IMR-90 (cell line): ENCODE measurements at regions not wholly inside any gene's neighbourhood (a gene's known extent, or its start where the extent isn't known, plus 50 kb on each side); places are given as distances from the start of the nearest gene placed in this dataset.

Source experiments
- ATAC-seq: fragments of 200-7000 bp; cut with Tn5 transposase; 2 replicates; pipeline ENCODE4 v1.9.1; 2020; ENCODE audit warnings: low read depth, mild to moderate bottlenecking, moderate library complexity
- BruUV-seq: library from RNA; stranded (reverse); fragments of 400-500 nt; replicated peaks from 2 replicates; lab custom pipeline; 2021; lab: Mats Ljungman, UMichigan
- CTCF ChIA-PET: fragments of 300-600 bp; formaldehyde crosslinking; extraction: SDS; loops from one replicate; lab custom pipeline; 2021; ENCODE audit warnings: antibody characterized with exemption; lab: Yijun Ruan, JAX
- POLR2A ChIA-PET: fragments of 300-600 bp; sonication (Branson Sonifier 250); formaldehyde crosslinking; loops from one replicate; lab custom pipeline; 2022; ENCODE audit warnings: antibody characterized with exemption; ENCODE audit not compliant: unreplicated experiment; lab: Charles Lee
- DNase-seq: peaks from one replicate; pipeline ENCODE4 v3.0.0; 2013
- H2AFZ ChIP-seq: replicated peaks from 2 replicates; pipeline ENCODE3; 2013; ENCODE audit warnings: low read length, mild to moderate bottlenecking; ENCODE audit not compliant: poor library complexity
- H2AK5ac ChIP-seq: 2 replicates; pipeline ENCODE4 v1.6.1; 2013; ENCODE audit warnings: low read depth, low read length, inconsistent platforms
- H2AK9ac ChIP-seq: replicated peaks from 2 replicates; pipeline ENCODE3; 2013; ENCODE audit warnings: mild to moderate bottlenecking, low read depth, low read length, moderate library complexity; ENCODE audit not compliant: poor library complexity
- H2BK120ac ChIP-seq: 2 replicates; pipeline ENCODE4 v1.6.1; 2013; ENCODE audit warnings: low read depth, low read length, inconsistent platforms
- H2BK15ac ChIP-seq: 3 replicates; pipeline ENCODE4 v1.6.1; 2013; ENCODE audit warnings: low read depth, low read length, inconsistent platforms
- H2BK20ac ChIP-seq: 2 replicates; pipeline ENCODE4 v1.6.1; 2013; ENCODE audit warnings: low read depth, mild to moderate bottlenecking, inconsistent platforms, low read length, moderate library complexity
- H2BK5ac ChIP-seq: 2 replicates; pipeline ENCODE4 v1.6.1; 2013; ENCODE audit warnings: mild to moderate bottlenecking, low read depth, low read length, inconsistent platforms; ENCODE audit not compliant: poor library complexity, severe bottlenecking
- H3K14ac ChIP-seq: replicated peaks from 2 replicates; pipeline ENCODE4 v1.6.1; 2013; ENCODE audit warnings: low read depth, low read length, inconsistent platforms
- H3K18ac ChIP-seq: 2 replicates; pipeline ENCODE4 v1.6.1; 2013; ENCODE audit warnings: low read depth, low read length, control low read depth
- H3K23ac ChIP-seq: 2 replicates; pipeline ENCODE4 v1.6.1; 2013; ENCODE audit warnings: low read depth, low read length, inconsistent platforms
- H3K27ac ChIP-seq: 2 replicates; pipeline ENCODE4 v1.5.1; 2013; ENCODE audit warnings: mild to moderate bottlenecking, control low read depth, low read length; ENCODE audit not compliant: insufficient read depth
- H3K27me3 ChIP-seq: 2 replicates; pipeline ENCODE4 v1.6.1; 2013; ENCODE audit warnings: low read length; ENCODE audit not compliant: control insufficient read depth, insufficient read depth
- H3K36me3 ChIP-seq: 2 replicates; pipeline ENCODE4 v1.6.1; 2013; ENCODE audit warnings: low read length, mixed read lengths; ENCODE audit not compliant: control insufficient read depth, insufficient read depth
- H3K4ac ChIP-seq: 2 replicates; pipeline ENCODE4 v1.6.1; 2013; ENCODE audit warnings: low read depth, low read length, inconsistent platforms
- H3K4me1 ChIP-seq: 2 replicates; pipeline ENCODE4 v1.6.1; 2013; ENCODE audit warnings: low read length, mixed read lengths; ENCODE audit not compliant: control insufficient read depth, insufficient read depth
- H3K4me2 ChIP-seq: 2 replicates; pipeline ENCODE4 v1.6.1; 2013; ENCODE audit warnings: low read depth, mild to moderate bottlenecking, control low read depth, low read length, moderate library complexity
- H3K4me3 ChIP-seq: 2 replicates; pipeline ENCODE4 v1.5.1; 2013; ENCODE audit warnings: low read depth, mild to moderate bottlenecking, control low read depth, low read length, moderate library complexity; ENCODE audit not compliant: insufficient read depth
- H3K56ac ChIP-seq: 2 replicates; pipeline ENCODE4 v1.6.1; 2013; ENCODE audit warnings: low read length, inconsistent platforms; ENCODE audit not compliant: insufficient read depth; ENCODE audit errors: extremely low read depth
- H3K79me1 ChIP-seq, 2 experiments: 2 replicates each; pipeline ENCODE4 v1.6.1; 2013; ENCODE audit warnings: low read length in 2 of 2, inconsistent platforms in 1 of 2, low read depth in 1 of 2
- H3K9ac ChIP-seq: 2 replicates; pipeline ENCODE4 v1.6.1; 2013; ENCODE audit warnings: low read depth, low read length, control low read depth
- H3K9me1 ChIP-seq: 2 replicates; pipeline ENCODE4 v1.6.1; 2013; ENCODE audit warnings: low read length, inconsistent platforms; ENCODE audit not compliant: insufficient read depth
- H3K9me3 ChIP-seq: 2 replicates; pipeline ENCODE4 v1.6.1; 2013; ENCODE audit warnings: low read length; ENCODE audit not compliant: control insufficient read depth, insufficient read depth
- H4K20me1 ChIP-seq: 2 replicates; pipeline ENCODE4 v1.6.1; 2013; ENCODE audit warnings: low read length, inconsistent platforms; ENCODE audit not compliant: insufficient read depth
- H4K5ac ChIP-seq: 2 replicates; pipeline ENCODE4 v1.6.1; 2013; ENCODE audit warnings: mild to moderate bottlenecking, low read depth, low read length, control low read depth
- H4K8ac ChIP-seq, 2 experiments: 2 replicates each; pipeline ENCODE4 v1.6.1; 2013; ENCODE audit warnings: low read depth in 2 of 2, low read length in 2 of 2, control low read depth in 1 of 2, inconsistent platforms in 1 of 2
- H4K91ac ChIP-seq: 2 replicates; pipeline ENCODE4 v1.6.1; 2013; ENCODE audit warnings: low read depth, low read length, inconsistent platforms; ENCODE audit not compliant: insufficient read depth
- BHLHE40 ChIP-seq: fragments of 150-350 bp; IDR thresholded peaks from 2 replicates; pipeline ENCODE4 v1.6.1; 2016; ENCODE audit warnings: mild to moderate bottlenecking, low read depth, low read length
- CEBPB ChIP-seq: IDR thresholded peaks from 2 replicates; pipeline ENCODE4 v1.6.1; 2012; ENCODE audit warnings: low read depth, low read length, improper control_type of control experiment
- CHD1 ChIP-seq: IDR thresholded peaks from 2 replicates; pipeline ENCODE4 v1.6.1; 2012; ENCODE audit warnings: low read depth, low read length, improper control_type of control experiment
- FOS ChIP-seq: fragments of 150-350 bp; IDR thresholded peaks from 2 replicates; pipeline ENCODE4 v1.6.1; 2016; ENCODE audit warnings: low read depth, low read length
- MAFK ChIP-seq: IDR thresholded peaks from 2 replicates; pipeline ENCODE4 v1.6.1; 2012; ENCODE audit warnings: low read depth, low read length, improper control_type of control experiment
- MAZ ChIP-seq: IDR thresholded peaks from 2 replicates; pipeline ENCODE4 v1.6.1; 2012; ENCODE audit warnings: low read depth, mild to moderate bottlenecking, low read length, improper control_type of control experiment, moderate library complexity, borderline replicate concordance
- MXI1 ChIP-seq: IDR thresholded peaks from 2 replicates; pipeline ENCODE4 v1.6.1; 2012; ENCODE audit warnings: low read depth, mild to moderate bottlenecking, low read length, moderate library complexity, borderline replicate concordance
- NFE2L2 ChIP-seq: fragments of 150-350 bp; IDR thresholded peaks from 2 replicates; pipeline ENCODE4 v1.6.1; 2016; ENCODE audit warnings: low read depth, mild to moderate bottlenecking, low read length
- POLR2A ChIP-seq: IDR thresholded peaks from 2 replicates; pipeline ENCODE4 v1.6.1; 2012; ENCODE audit warnings: mild to moderate bottlenecking, low read depth, low read length
- RCOR1 ChIP-seq: IDR thresholded peaks from 2 replicates; pipeline ENCODE4 v1.6.1; 2012; ENCODE audit warnings: mild to moderate bottlenecking, low read length, improper control_type of control experiment; ENCODE audit not compliant: insufficient replicate concordance
- RFX5 ChIP-seq: IDR thresholded peaks from 2 replicates; pipeline ENCODE4 v1.8.0; 2012; ENCODE audit warnings: low read depth, mild to moderate bottlenecking, low read length, moderate library complexity
- SMC3 ChIP-seq: fragments of 150-350 bp; IDR thresholded peaks from 2 replicates; pipeline ENCODE4 v1.6.1; 2016; ENCODE audit warnings: low read depth, mild to moderate bottlenecking, antibody characterized with exemption, low read length, moderate library complexity
- WGBS, 2 experiments: methylation state at CpG; one replicate each; pipeline versions ENCODE4 v1.1.5 to v1.1.7; 2013; ENCODE audit warnings: missing lambda C conversion rate in 2 of 2; ENCODE audit not compliant: insufficient read length in 1 of 2; ENCODE audit errors: extremely low coverage in 2 of 2; 5-methylcytosine and 5-hydroxymethylcytosine counted together
- dilution Hi-C: fragments of 300-500 bp; cut with HindIII; formaldehyde crosslinking; loops from one replicate; pipeline ENCODE4 v1.14.3; 2018; ENCODE audit warnings: low sequenced_read_pairs; ENCODE audit not compliant: unreplicated experiment
- in situ Hi-C: fragments of 300-500 bp; cut with MboI; formaldehyde crosslinking; loops from 3 replicates; pipeline ENCODE4 v1.14.3; 2019; ENCODE audit warnings: low sequenced_read_pairs, inconsistent platforms, mixed read lengths
- intact Hi-C: fragments of 100-400 bp; cut with micrococcal nuclease; formaldehyde crosslinking; loops from 2 replicates; pipeline ENCODE4 v1.10.0; 2022
- TF ChIP-seq, protein P1 (sequence below): fragments of 150-350 bp; IDR thresholded peaks from 2 replicates; pipeline ENCODE4 v1.6.1; 2016; ENCODE audit warnings: low read depth, mild to moderate bottlenecking, low read length, moderate library complexity, borderline replicate concordance

DNA sequence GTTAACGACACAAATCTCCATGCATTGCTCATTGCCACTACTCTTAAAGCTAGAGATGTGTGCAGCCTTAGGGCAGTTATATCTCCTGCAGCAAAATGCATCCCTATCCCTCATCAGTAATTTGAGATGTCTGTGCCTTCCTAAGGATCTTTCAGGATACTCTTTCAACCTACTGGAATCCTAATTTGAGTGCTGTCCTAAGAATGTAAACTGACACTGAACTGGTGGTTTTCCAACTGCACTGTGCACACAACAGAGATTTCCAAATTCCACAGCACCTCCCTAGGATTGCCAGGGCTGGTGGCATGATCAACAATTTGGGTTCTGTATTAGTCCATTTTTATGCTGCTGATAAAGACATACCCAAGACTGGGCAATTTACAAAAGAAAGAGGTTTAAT, 193.9 kb downstream of the LTN1 start:
- Histone ChIP-seq H2BK20ac (peak overlapping the region; percentile 70), H3K4me3 (no peak overlapping the region), H3K14ac (peak overlapping the region; percentile 86), H4K91ac (no peak overlapping the region), H4K20me1 (no peaks in the 10 kb centered on the region), H2BK15ac (peak overlapping the region; percentile 36; the same call in 1 of the 3 replicates), H2AK9ac (no peak overlapping the region), H3K27me3 (no peaks in the 10 kb centered on the region), H3K4ac (peak overlapping the region; percentile 50), H3K9me3 (no peaks in the 10 kb centered on the region), H2BK5ac (peak overlapping the region; percentile 76), H2AK5ac (no peak overlapping the region; the same call in 1 of the 2 replicates), H2BK120ac (peak overlapping the region; percentile 54; the same call in 1 of the 2 replicates), H4K8ac (peak overlapping the region in 1 of 2 experiments; percentile 28; a peak in 1 of 4 replicates), H3K9ac (no peak overlapping the region), H3K56ac (no peak overlapping the region), H4K5ac (peak overlapping the region; percentile 49; the same call in 1 of the 2 replicates), H3K4me2 (peak overlapping the region; percentile 39; the same call in 1 of the 2 replicates), H3K36me3 (no peaks in the 10 kb centered on the region), H2AFZ (no peak overlapping the region), H3K18ac (peak overlapping the region; percentile 42; the same call in 1 of the 2 replicates), H3K23ac (peak overlapping the region; percentile 72; the same call in 1 of the 2 replicates), H3K79me1 (no peaks in the 10 kb centered on the region), H3K27ac (no peak overlapping the region; the same call in 1 of the 2 replicates), H3K4me1 (peaks cover 8% of the 10 kb centered on the region), H3K9me1 (peaks cover 11% of the 10 kb centered on the region; the same call in 1 of the 2 replicates)
- in situ Hi-C loops (loop anchor here (10.0 kb wide), 3 partner anchors 136 to 1954 kb away; partner anchors contain the start of gene ADAMTS1), intact Hi-C loops (no loop called here), dilution Hi-C loops (no loop called here)
- DNase-seq (peak; percentile 66), ATAC-seq (peak; percentile 60)
- BruUV-seq: no TSS peak
- ChIA-PET POLR2A (no interaction called here), CTCF (no interaction called here)
- WGBS, 2 experiments: 60% methylated on average over 1 of the region's 1 CpG; no CpG with 5 or more reads in 1 of the 2 experiments
- TF ChIP-seq NFE2L2 (no peak), CEBPB (no peak), RFX5 (no peak), MXI1 (no peak), SMC3 (no peak), MAFK (no peak), BHLHE40 (no peak), RCOR1 (no peak), FOS (no peak), POLR2A (no peak), CHD1 (no peak), MAZ (no peak)
- TF ChIP-seq, protein P1, sequence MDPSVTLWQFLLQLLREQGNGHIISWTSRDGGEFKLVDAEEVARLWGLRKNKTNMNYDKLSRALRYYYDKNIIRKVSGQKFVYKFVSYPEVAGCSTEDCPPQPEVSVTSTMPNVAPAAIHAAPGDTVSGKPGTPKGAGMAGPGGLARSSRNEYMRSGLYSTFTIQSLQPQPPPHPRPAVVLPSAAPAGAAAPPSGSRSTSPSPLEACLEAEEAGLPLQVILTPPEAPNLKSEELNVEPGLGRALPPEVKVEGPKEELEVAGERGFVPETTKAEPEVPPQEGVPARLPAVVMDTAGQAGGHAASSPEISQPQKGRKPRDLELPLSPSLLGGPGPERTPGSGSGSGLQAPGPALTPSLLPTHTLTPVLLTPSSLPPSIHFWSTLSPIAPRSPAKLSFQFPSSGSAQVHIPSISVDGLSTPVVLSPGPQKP: no peak
